HEK293 (cell line): ENCODE measurements at regions not wholly inside any gene's neighbourhood (a gene's known extent, or its start where the extent isn't known, plus 50 kb on each side); places are given as distances from the start of the nearest gene placed in this dataset.

ENCODE experiments used
- CTCF ChIP-seq: fragments of 450-650 bp; formaldehyde crosslinking; IDR thresholded peaks from 2 replicates; pipeline ENCODE4 v1.5.1; 2016; ENCODE audit warnings: missing biosample characterization, missing genetic modification characterization
- PRDM10 ChIP-seq: fragments of 450-650 bp; formaldehyde crosslinking; IDR thresholded peaks from 2 replicates; pipeline ENCODE4 v1.5.1; 2016; ENCODE audit warnings: missing biosample characterization, missing genetic modification characterization
- PRDM6 ChIP-seq: fragments of 450-650 bp; formaldehyde crosslinking; IDR thresholded peaks from 2 replicates; pipeline ENCODE4 v1.5.1; 2017; ENCODE audit warnings: missing biosample characterization, missing genetic modification characterization
- TCF7L2 ChIP-seq: IDR thresholded peaks from 2 replicates; pipeline ENCODE4 v1.6.1; 2011; ENCODE audit warnings: low read depth, mild to moderate bottlenecking, inconsistent platforms, low read length, moderate library complexity, borderline replicate concordance
- ZBTB7A ChIP-seq: fragments of 450-650 bp; formaldehyde crosslinking; IDR thresholded peaks from 2 replicates; pipeline ENCODE4 v1.5.1; 2016; ENCODE audit warnings: low read depth, missing biosample characterization, missing genetic modification characterization
- ZFP41 ChIP-seq: fragments of 450-650 bp; formaldehyde crosslinking; IDR thresholded peaks from 2 replicates; pipeline ENCODE4 v1.5.1; 2016; ENCODE audit warnings: missing biosample characterization, missing genetic modification characterization, borderline replicate concordance
- ZNF335 ChIP-seq: fragments of 450-650 bp; formaldehyde crosslinking; conservative IDR thresholded peaks from 2 replicates; pipeline ENCODE4 v1.5.1; 2016; ENCODE audit warnings: missing biosample characterization, missing genetic modification characterization
- ZNF350 ChIP-seq: fragments of 450-650 bp; formaldehyde crosslinking; IDR thresholded peaks from 2 replicates; pipeline ENCODE4 v1.5.0; 2017; ENCODE audit warnings: missing biosample characterization, mild to moderate bottlenecking, missing genetic modification characterization
- ZNF521 ChIP-seq: fragments of 450-650 bp; formaldehyde crosslinking; IDR thresholded peaks from 2 replicates; pipeline ENCODE4 v1.5.1; 2017; ENCODE audit warnings: missing biosample characterization, mild to moderate bottlenecking, missing genetic modification characterization
- ZNF544 ChIP-seq: fragments of 450-650 bp; formaldehyde crosslinking; IDR thresholded peaks from 2 replicates; pipeline ENCODE4 v1.5.0; 2017; ENCODE audit warnings: missing biosample characterization, missing genetic modification characterization
- ZNF785 ChIP-seq: fragments of 450-650 bp; formaldehyde crosslinking; IDR thresholded peaks from 2 replicates; pipeline ENCODE4 v1.5.1; 2016; ENCODE audit warnings: missing biosample characterization, missing genetic modification characterization

- TF ChIP-seq TCF7L2 (no peak), CTCF (tag by site-specific recombination) (no peak), ZNF544 (no peak), ZNF350 (no peak), PRDM10 (tag by site-specific recombination) (no peak), ZNF335 (no peak), ZNF785 (no peak), PRDM6 (tag by site-specific recombination) (no peak), ZNF521 (tag by site-specific recombination) (no peak), ZBTB7A (tag by site-specific recombination) (no peak), ZFP41 (no peak)
These were observed 83.1 kb upstream of the IRX6 start for GRCh38 chr16:55240888-55241287.
